H1 (cell line): ENCODE measurements at regions not wholly inside any gene's neighbourhood (a gene's known extent, or its start where the extent isn't known, plus 50 kb on each side); places are given as distances from the start of the nearest gene placed in this dataset.
A peak's percentile ranks its signal among the peaks of the same experiment; 100 is the strongest.

Experiments used
- CTCF ChIA-PET: fragments of 300-600 bp; sonication (Branson Sonifier 250); formaldehyde crosslinking; loops from one replicate; lab custom pipeline; 2021; ENCODE audit not compliant: partially characterized antibody; lab: Charles Lee
- POLR2A ChIA-PET: fragments of 300-600 bp; sonication (Branson Sonifier 250); formaldehyde crosslinking; loops from one replicate; lab custom pipeline; 2021; ENCODE audit warnings: inconsistent platforms; ENCODE audit not compliant: partially characterized antibody; lab: Charles Lee
- DNase-seq, 2 experiments: peaks; one replicate each; pipeline versions ENCODE4 v3.0.0 to v3.0.0-alpha.2; 2010 to 2022; ENCODE audit warnings: low spot score in 2 of 2, low read depth in 1 of 2, mixed read lengths in 1 of 2
- FAIRE-seq: peaks from 2 replicates; lab custom pipeline; 2011; peaks lifted over from hg19 to GRCh38; lab: Jason Lieb, UNC
- H2AFZ ChIP-seq: 2 replicates; pipeline ENCODE4 v1.8.1; 2012; ENCODE audit warnings: low read length, inconsistent platforms
- H2AK5ac ChIP-seq: 2 replicates; pipeline ENCODE4 v1.6.1; 2013; ENCODE audit warnings: low read depth, low read length
- H2BK120ac ChIP-seq: replicated peaks from 2 replicates; pipeline ENCODE3; 2013; ENCODE audit warnings: low read depth, low read length, inconsistent platforms
- H2BK12ac ChIP-seq: 2 replicates; pipeline ENCODE4 v1.6.1; 2013; ENCODE audit warnings: low read depth, low read length
- H2BK15ac ChIP-seq: 2 replicates; pipeline ENCODE4 v1.6.1; 2013; ENCODE audit warnings: low read length
- H2BK20ac ChIP-seq: 2 replicates; pipeline ENCODE4 v1.6.1; 2013; ENCODE audit warnings: low read length
- H2BK5ac ChIP-seq: 2 replicates; pipeline ENCODE4 v1.6.1; 2013; ENCODE audit warnings: low read depth, low read length
- H3K14ac ChIP-seq: 2 replicates; pipeline ENCODE4 v1.6.1; 2013; ENCODE audit warnings: inconsistent platforms; ENCODE audit not compliant: insufficient read length
- H3K18ac ChIP-seq: 2 replicates; pipeline ENCODE4 v1.6.1; 2013; ENCODE audit warnings: low read length; ENCODE audit errors: extremely low read depth
- H3K23ac ChIP-seq: 2 replicates; pipeline ENCODE4 v1.6.1; 2013; ENCODE audit warnings: inconsistent platforms; ENCODE audit not compliant: insufficient read length
- H3K23me2 ChIP-seq: 2 replicates; pipeline ENCODE4 v1.6.1; 2013; ENCODE audit warnings: low read depth, low read length
- H3K27ac ChIP-seq: 2 replicates; pipeline ENCODE4 v1.6.1; 2011; ENCODE audit warnings: low read depth, low read length, inconsistent platforms
- H3K27me3 ChIP-seq, 4 experiments: replicated peaks in 1 of 4; 1 replicate in 1 of 4; 2 replicates in 3 of 4; pipeline versions ENCODE4 v1.6.1 to v1.8.1; 2011 to 2013; ENCODE audit warnings: low read length in 3 of 4, mild to moderate bottlenecking in 3 of 4, inconsistent platforms in 2 of 4, mixed read lengths in 2 of 4, moderate library complexity in 1 of 4; ENCODE audit not compliant: control insufficient read depth in 3 of 4, insufficient read depth in 3 of 4; ENCODE audit errors: extremely low read depth in 1 of 4
- H3K36me3 ChIP-seq, 4 experiments: 2 replicates each; pipeline versions ENCODE4 v1.6.1 to v1.8.1; 2011 to 2013; ENCODE audit warnings: mild to moderate bottlenecking in 4 of 4, low read length in 3 of 4, moderate library complexity in 2 of 4, control low read depth in 1 of 4, inconsistent platforms in 1 of 4; ENCODE audit not compliant: insufficient read depth in 4 of 4, control insufficient read depth in 2 of 4
- H3K4ac ChIP-seq: replicated peaks from 2 replicates; pipeline ENCODE3; 2013; ENCODE audit warnings: low read length, low read depth, mixed read lengths, inconsistent platforms; ENCODE audit not compliant: insufficient read length
- H3K4me1 ChIP-seq, 4 experiments: replicated peaks in 1 of 4; 1 replicate in 1 of 4; 2 replicates in 3 of 4; pipeline versions ENCODE4 v1.6.1 to v1.8.1; 2011 to 2013; ENCODE audit warnings: low read length in 3 of 4, inconsistent platforms in 2 of 4, mixed read lengths in 1 of 4; ENCODE audit not compliant: insufficient read depth in 4 of 4, control insufficient read depth in 3 of 4
- H3K4me2 ChIP-seq, 2 experiments: 2 replicates each; pipeline versions ENCODE4 v1.6.1 to v1.8.1; 2011 to 2013; ENCODE audit warnings: low read depth in 2 of 2, low read length in 2 of 2, control low read depth in 1 of 2, inconsistent platforms in 1 of 2, mild to moderate bottlenecking in 1 of 2; ENCODE audit not compliant: insufficient read depth in 1 of 2
- H3K4me3 ChIP-seq, 4 experiments: fragments of 200-600, 300-600 bp in 1 of 4; sonication (generic), shearing (Covaris generic), sonication (Bioruptor Twin) in 1 of 4; 2 replicates each; pipeline versions ENCODE4 v1.5.1 to v1.8.1; 2011 to 2016; ENCODE audit warnings: low read length in 4 of 4, low read depth in 3 of 4, control low read depth in 2 of 4, inconsistent platforms in 2 of 4, mild to moderate bottlenecking in 2 of 4, mixed read lengths in 1 of 4, moderate library complexity in 1 of 4; ENCODE audit not compliant: insufficient read depth in 2 of 4; ENCODE audit errors: extremely low read depth in 1 of 4
- H3K56ac ChIP-seq: replicated peaks from 2 replicates; pipeline ENCODE3; 2013; ENCODE audit warnings: low read depth, mild to moderate bottlenecking, mixed read lengths, low read length, inconsistent platforms; ENCODE audit not compliant: insufficient read length
- H3K79me1 ChIP-seq: 2 replicates; pipeline ENCODE4 v1.6.1; 2013; ENCODE audit warnings: low read depth, low read length, control low read depth
- H3K79me2 ChIP-seq, 2 experiments: 2 replicates each; pipeline versions ENCODE4 v1.6.1 to v1.8.1; 2012 to 2013; ENCODE audit warnings: low read length in 2 of 2, mild to moderate bottlenecking in 2 of 2, inconsistent platforms in 1 of 2; ENCODE audit not compliant: insufficient read depth in 2 of 2, control insufficient read depth in 1 of 2
- H3K9ac ChIP-seq, 4 experiments: replicated peaks in 1 of 4; 1 replicate in 1 of 4; 2 replicates in 3 of 4; pipeline versions ENCODE4 v1.6.1 to v1.8.1; 2011 to 2013; ENCODE audit warnings: low read depth in 3 of 4, low read length in 3 of 4, control low read depth in 2 of 4, mild to moderate bottlenecking in 2 of 4, moderate library complexity in 2 of 4, inconsistent platforms in 1 of 4; ENCODE audit errors: extremely low read depth in 1 of 4
- H3K9me3 ChIP-seq, 2 experiments: 2 replicates each; pipeline versions ENCODE4 v1.6.1 to v1.8.1; 2012 to 2013; ENCODE audit warnings: mild to moderate bottlenecking in 2 of 2, moderate library complexity in 2 of 2, control low read depth in 1 of 2, inconsistent platforms in 1 of 2, low read depth in 1 of 2, low read length in 1 of 2, mixed read lengths in 1 of 2; ENCODE audit not compliant: insufficient read depth in 2 of 2
- H4K20me1 ChIP-seq, 2 experiments: replicated peaks in 1 of 2; 2 replicates each; pipeline versions ENCODE3 to v1.8.1; 2011 to 2013; ENCODE audit warnings: inconsistent platforms in 2 of 2, low read length in 2 of 2, mild to moderate bottlenecking in 1 of 2; ENCODE audit not compliant: insufficient read depth in 2 of 2, control insufficient read depth in 1 of 2
- H4K5ac ChIP-seq: 2 replicates; pipeline ENCODE4 v1.6.1; 2013; ENCODE audit warnings: low read length, low read depth, mixed read lengths, inconsistent platforms; ENCODE audit not compliant: insufficient read length
- H4K8ac ChIP-seq: 2 replicates; pipeline ENCODE4 v1.8.0; 2013; ENCODE audit warnings: mild to moderate bottlenecking, moderate library complexity, low read length, inconsistent platforms; ENCODE audit not compliant: insufficient read depth; ENCODE audit errors: extremely low read depth
- H4K91ac ChIP-seq: replicated peaks from 2 replicates; pipeline ENCODE3; 2013; ENCODE audit warnings: low read length, mixed read lengths, inconsistent platforms; ENCODE audit not compliant: insufficient read length
- BCL11A ChIP-seq, 2 experiments: IDR thresholded peaks; one replicate each; pipeline ENCODE4 v1.6.1; 2011; ENCODE audit warnings: low read depth in 2 of 2, low read length in 2 of 2, mild to moderate bottlenecking in 2 of 2
- GABPA ChIP-seq: IDR thresholded peaks from 2 replicates; pipeline ENCODE4 v1.6.1; 2011; ENCODE audit warnings: mild to moderate bottlenecking, low read length, moderate library complexity, borderline replicate concordance; ENCODE audit not compliant: insufficient read depth
- RAD21 ChIP-seq, 2 experiments: IDR thresholded peaks in 1 of 2; conservative IDR thresholded peaks in 1 of 2; 2 replicates each; pipeline ENCODE4 v1.6.1; 2011; ENCODE audit warnings: low read depth in 2 of 2, low read length in 2 of 2, improper control_type of control experiment in 1 of 2, inconsistent platforms in 1 of 2, mild to moderate bottlenecking in 1 of 2, moderate library complexity in 1 of 2
- WGBS, 2 experiments: shearing (Covaris generic) in 1 of 2; methylation state at CpG; one replicate each; pipeline versions ENCODE4 v1.1.6 to v1.1.7; 2013 to 2015; ENCODE audit warnings: low lambda C conversion rate in 2 of 2, mixed read lengths in 2 of 2, inconsistent platforms in 1 of 2, low coverage in 1 of 2, missing lambda C conversion rate in 1 of 2; ENCODE audit not compliant: insufficient replicate concordance in 2 of 2, insufficient coverage in 1 of 2, insufficient read length in 1 of 2; ENCODE audit errors: extremely low coverage in 1 of 2, missing lambda C conversion rate in 1 of 2; 5-methylcytosine and 5-hydroxymethylcytosine counted together

DNA sequence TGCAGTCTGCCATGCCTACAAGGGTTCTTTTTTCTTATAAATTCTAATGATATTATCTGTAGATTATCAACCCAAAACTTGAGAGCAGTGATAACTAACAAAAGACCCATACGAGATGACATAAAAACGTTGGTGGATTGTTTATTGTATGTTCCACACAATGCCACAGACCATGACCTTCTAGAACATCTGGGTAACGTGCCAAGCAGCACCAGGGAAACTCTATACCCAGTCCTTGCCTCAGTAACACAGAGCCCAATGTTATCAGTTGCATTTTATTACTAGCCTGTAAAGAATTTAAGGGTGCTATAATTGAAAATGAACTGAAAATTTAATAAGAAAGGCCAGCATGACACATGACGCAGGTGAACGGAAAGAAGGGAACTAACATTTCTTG, 99.1 kb upstream of the UGP2 start:
- H2BK12ac ChIP-seq, result peak overlapping the region; percentile 20; the same call in 1 of the 2 replicates
- no peak overlapping the region for H3K4me2 ChIP-seq
- no peak overlapping the region for H2BK20ac ChIP-seq
- H3K36me3 ChIP-seq, result no peaks in the 10 kb centered on the region
- no peak overlapping the region for H3K4ac ChIP-seq
- H3K27ac ChIP-seq, result no peak overlapping the region
- H2AK5ac ChIP-seq, result no peak overlapping the region
- H3K23me2 ChIP-seq, result no peaks in the 10 kb centered on the region; the same call in 1 of the 2 replicates
- no peak overlapping the region for H3K23ac ChIP-seq
- no peak overlapping the region for H2BK120ac ChIP-seq
- no peak overlapping the region for H3K14ac ChIP-seq
- no peak overlapping the region for H3K56ac ChIP-seq
- no peaks in the 10 kb centered on the region for H3K27me3 ChIP-seq
- POLR2A ChIA-PET, result interaction anchor here (1.8 kb wide), 1 partner anchor 99 kb away, joined by 4 read pairs; the partner anchor contains the start of gene UGP2
- no peaks in the 10 kb centered on the region for H3K79me2 ChIP-seq
- H4K20me1 ChIP-seq, result no peaks in the 10 kb centered on the region
- no peaks in the 10 kb centered on the region for H3K79me1 ChIP-seq
- no peak overlapping the region for H2AFZ ChIP-seq
- H3K9ac ChIP-seq, result no peak overlapping the region
- H3K9me3 ChIP-seq, result no peaks in the 10 kb centered on the region
- CTCF ChIA-PET, result interaction anchor here (0.6 to 0.7 kb wide), 2 partner anchors 188 to 397 kb away, joined by 3 read pairs; no protein-coding TSS in a partner anchor
- DNase-seq (no peak), FAIRE-seq (no peak)
- TF ChIP-seq GABPA, result no peak
- TF ChIP-seq RAD21 (IDR thresholded peaks at IDR 0.05 in 1 of 2, conservative IDR thresholded peaks at IDR 0.05 in 1 of 2; ENCODE audit: low read depth in 2 of 2, low read length in 2 of 2), result no peak
- TF ChIP-seq BCL11A (IDR thresholded peaks at IDR 0.05; ENCODE audit: low read depth in 2 of 2, low read length in 2 of 2), result no peak
- H3K4me1 ChIP-seq, result peaks cover 0 to 15% (median 2%) of the 10 kb centered on the region in 4 experiments; a peak in 3 of 7 replicates
- H4K91ac ChIP-seq, result no peak overlapping the region
- H4K8ac ChIP-seq, result no peak overlapping the region
- no peak overlapping the region for H2BK5ac ChIP-seq
- H3K4me3 ChIP-seq, result no peak overlapping the region
- H2BK15ac ChIP-seq, result no peak overlapping the region
- H4K5ac ChIP-seq, result no peak overlapping the region
- WGBS, 2 experiments, result 91% methylated on average over 5 of the region's 5 CpGs; no CpG with 5 or more reads in 1 of the 2 experiments
- no peak overlapping the region for H3K18ac ChIP-seq
